Sigmoid colon (tissue), 6 donors: ENCODE measurements at regions not wholly inside any gene's neighbourhood (a gene's known extent, or its start where the extent isn't known, plus 50 kb on each side); places are given as distances from the start of the nearest gene placed in this dataset.

Source experiments
- DNase-seq: peaks from one replicate; pipeline ENCODE4 v3.0.0-alpha.2; 2019
- H3K27ac ChIP-seq, 4 donors: fragments of 200-600 bp; sonication (generic); one replicate each; pipeline ENCODE4 v1.5.1; 2016 to 2019; ENCODE audit warnings: mild to moderate bottlenecking in 1 of 4
- H3K27me3 ChIP-seq, 3 donors: fragments of 200-600 bp; sonication (generic); one replicate each; pipeline ENCODE4 v1.5.1; 2019; ENCODE audit warnings: mild to moderate bottlenecking in 1 of 3
- H3K36me3 ChIP-seq, 4 donors: fragments of 200-600 bp; sonication (generic); one replicate each; pipeline ENCODE4 v1.5.1; 2016 to 2019
- H3K4me1 ChIP-seq, 4 donors: fragments of 200-600 bp; sonication (generic); one replicate each; pipeline ENCODE4 v1.5.1; 2017 to 2019
- H3K4me3 ChIP-seq, 4 donors: fragments of 200-600 bp; sonication (generic); one replicate each; pipeline ENCODE4 v1.5.1; 2017 to 2019; ENCODE audit warnings: mild to moderate bottlenecking in 2 of 4, moderate library complexity in 1 of 4
- H3K9me3 ChIP-seq, 4 donors: fragments of 200-600 bp in 3 of 4; sonication (generic) in 3 of 4; one replicate each; pipeline versions ENCODE4 v1.5.1 to v1.6.1; 2013 to 2019
- CTCF ChIP-seq, 4 experiments: fragments of 450-650 bp in 3 of 4; fragments of 200-600 bp in 1 of 4; IDR thresholded peaks; one replicate each; pipeline ENCODE4 v1.5.1; 2016 to 2019; ENCODE audit warnings: antibody characterized with exemption in 4 of 4, mild to moderate bottlenecking in 3 of 4, moderate library complexity in 2 of 4
- EP300 ChIP-seq, 4 donors: sonication (generic); formaldehyde crosslinking; IDR thresholded peaks; one replicate each; pipeline ENCODE4 v1.6.1; 2017; ENCODE audit warnings: antibody characterized with exemption in 4 of 4
- POLR2A ChIP-seq, 2 donors: fragments of 450-650 bp; IDR thresholded peaks; one replicate each; pipeline ENCODE4 v1.6.1; 2016; ENCODE audit warnings: antibody characterized with exemption in 2 of 2, mild to moderate bottlenecking in 2 of 2, moderate library complexity in 2 of 2
- POLR2AphosphoS5 ChIP-seq, 4 donors: sonication (generic); formaldehyde crosslinking; IDR thresholded peaks; one replicate each; pipeline ENCODE4 v1.6.1; 2017; ENCODE audit warnings: antibody characterized with exemption in 4 of 4
- WGBS, 2 donors: extraction: QIAGEN DNeasy Blood & Tissue Kit; methylation state at CpG; one replicate each; pipeline ENCODE4 v1.1.7; 2013; 5-methylcytosine and 5-hydroxymethylcytosine counted together
- intact Hi-C: fragments of 100-400 bp; cut with DNase I; formaldehyde crosslinking; loops from one replicate; pipeline ENCODE4 v1.15.1; 2023
- donor health status: healthy with polysubstance abuse.
- donor health status: healthy.

- TF ChIP-seq EP300 (IDR thresholded peaks at IDR 0.05): no peak
- TF ChIP-seq POLR2AphosphoS5 (IDR thresholded peaks at IDR 0.05): no peak
- TF ChIP-seq CTCF (IDR thresholded peaks at IDR 0.05): no peak
- TF ChIP-seq POLR2A (IDR thresholded peaks at IDR 0.05): no peak
- no peak overlapping the region for H3K4me3 ChIP-seq
- no peaks in the 10 kb centered on the region for H3K36me3 ChIP-seq
- WGBS, 2 donors: 92 to 94% methylated on average over 4 of the region's 4 CpGs
- no peak for DNase-seq
- no peaks in the 10 kb centered on the region for H3K9me3 ChIP-seq
- no peak overlapping the region for H3K27ac ChIP-seq
- intact Hi-C loops: no loop called here
- peaks cover 0 to 40% (median 5%) of the 10 kb centered on the region in 3 donors for H3K27me3 ChIP-seq
- no peaks in the 10 kb centered on the region for H3K4me1 ChIP-seq
These were observed 80.9 kb downstream of the ZNF280B start for GRCh38 chr22:22427542-22428065.

GRCh38 chr22:22428222-22429098, 80.1 kb downstream of the ZNF280B start:
- no peak overlapping the region for H3K27ac ChIP-seq
- no peaks in the 10 kb centered on the region for H3K4me1 ChIP-seq
- H3K27me3 ChIP-seq: peaks cover 0 to 40% (median 5%) of the 10 kb centered on the region in 3 donors
- H3K9me3 ChIP-seq: no peaks in the 10 kb centered on the region
- TF ChIP-seq POLR2AphosphoS5 (IDR thresholded peaks at IDR 0.05): no peak
- no peak for TF ChIP-seq CTCF (IDR thresholded peaks at IDR 0.05)
- no peak for TF ChIP-seq EP300 (IDR thresholded peaks at IDR 0.05)
- TF ChIP-seq POLR2A (IDR thresholded peaks at IDR 0.05): no peak
- H3K36me3 ChIP-seq: no peaks in the 10 kb centered on the region
- intact Hi-C loops: no loop called here
- no peak overlapping the region for H3K4me3 ChIP-seq
- DNase-seq: no peak
- 84% methylated on average over 8 of the region's 8 CpGs for whole genome bisulfite sequencing, 2 donors

GRCh38 chr22:22429369-22430108, 79.0 kb downstream of the ZNF280B start:
- Histone ChIP-seq H3K27me3 (peaks cover 0 to 32% (median 5%) of the 10 kb centered on the region in 3 donors), H3K27ac (no peak overlapping the region), H3K36me3 (no peaks in the 10 kb centered on the region), H3K4me1 (no peaks in the 10 kb centered on the region), H3K9me3 (no peaks in the 10 kb centered on the region), H3K4me3 (no peak overlapping the region)
- no peak for TF ChIP-seq POLR2A (IDR thresholded peaks at IDR 0.05)
- no peak for TF ChIP-seq POLR2AphosphoS5 (IDR thresholded peaks at IDR 0.05)
- TF ChIP-seq EP300 (IDR thresholded peaks at IDR 0.05): no peak
- no peak for TF ChIP-seq CTCF (IDR thresholded peaks at IDR 0.05)
- intact Hi-C loops: no loop called here
- WGBS, 2 donors: 64 to 65% methylated on average over 6 of the region's 6 CpGs
- no peak for DNase-seq

- no peak for DNase-seq
- Histone ChIP-seq H3K4me1 (no peaks in the 10 kb centered on the region), H3K27me3 (peaks cover 0 to 24% (median 5%) of the 10 kb centered on the region in 3 donors), H3K36me3 (no peaks in the 10 kb centered on the region), H3K4me3 (no peak overlapping the region), H3K27ac (no peak overlapping the region), H3K9me3 (no peaks in the 10 kb centered on the region)
- intact Hi-C loops: no loop called here
- no peak for TF ChIP-seq POLR2A (IDR thresholded peaks at IDR 0.05)
- TF ChIP-seq EP300 (IDR thresholded peaks at IDR 0.05): no peak
- TF ChIP-seq POLR2AphosphoS5 (IDR thresholded peaks at IDR 0.05): no peak
- no peak for TF ChIP-seq CTCF (IDR thresholded peaks at IDR 0.05)
- 48 to 68% methylated on average over 4 of the region's 4 CpGs for WGBS, 2 donors
These were observed 78.3 kb downstream of the ZNF280B start for GRCh38 chr22:22430111-22430820.
